ENCODE measurements at regions not wholly inside any gene's neighbourhood (a gene's known extent, or its start where the extent isn't known, plus 50 kb on each side); places are given as distances from the start of the nearest gene placed in this dataset.

- DNase-seq (ENCODE audit: low spot score): no peak
Observed at GRCh38 chr18:21162786-21163185, 51.2 kb upstream of the ROCK1 start.

- peak; percentile 13 for DNase-seq (ENCODE audit: low spot score)
Observed at GRCh38 chr18:21163647-21164547, 52.3 kb upstream of the ROCK1 start.

- no peak for DNase-seq (ENCODE audit: low spot score)
Observed at GRCh38 chr18:21164548-21165095, 53.0 kb upstream of the ROCK1 start.

GRCh38 chr18:21167641-21168377, 56.2 kb upstream of the ROCK1 start:
- peak; percentile 37 for DNase-seq (ENCODE audit: low spot score)

- DNase-seq (ENCODE audit: low spot score): no peak
Observed at GRCh38 chr18:21168880-21169279, 57.3 kb upstream of the ROCK1 start.

GRCh38 chr18:21177822-21178221, 64.2 kb upstream of the GREB1L start:
- no peak for DNase-seq (ENCODE audit: low spot score)

- DNase-seq (ENCODE audit: low spot score): peak; percentile 48
Observed at GRCh38 chr18:21179590-21180220, 62.3 kb upstream of the GREB1L start.

- DNase-seq (ENCODE audit: low spot score): no peak
Observed at GRCh38 chr18:21180588-21180987, 61.4 kb upstream of the GREB1L start.

GRCh38 chr18:21181766-21182165, 60.3 kb upstream of the GREB1L start:
- no peak for DNase-seq (ENCODE audit: low spot score)

GRCh38 chr18:21183670-21184069, 58.4 kb upstream of the GREB1L start:
- no peak for DNase-seq (ENCODE audit: low spot score)

GRCh38 chr18:21184396-21184996, 57.5 kb upstream of the GREB1L start:
- no peak for DNase-seq (ENCODE audit: low spot score)

- no peak for DNase-seq (ENCODE audit: low spot score)
Observed at GRCh38 chr18:21187886-21188285, 54.1 kb upstream of the GREB1L start.

GRCh38 chr18:21191596-21192307, 50.3 kb upstream of the GREB1L start:
- DNase-seq (ENCODE audit: low spot score): peak; percentile 34
